Upper lobe of right lung (tissue), 1 donor: ENCODE measurements at regions not wholly inside any gene's neighbourhood (a gene's known extent, or its start where the extent isn't known, plus 50 kb on each side); places are given as distances from the start of the nearest gene placed in this dataset.
"Not testable (repeated sequence)": the region's sequence is repeated elsewhere in the genome, so short reads cannot be mapped to it uniquely, and the experiment has no call there.

Experiments
- ATAC-seq: fragments of 200-7000 bp; cut with Tn5 transposase; one replicate; pipeline ENCODE4 v1.9.1; 2020; ENCODE audit warnings: mild to moderate bottlenecking, moderate library complexity
- DNase-seq: peaks from one replicate; pipeline ENCODE4 v3.0.0-alpha.2; 2020
- H3K27ac ChIP-seq: fragments of 200-600 bp; one replicate; pipeline ENCODE4 v1.8.0; 2022
- H3K27me3 ChIP-seq: fragments of 200-600 bp; one replicate; pipeline ENCODE4 v1.8.0; 2022; ENCODE audit warnings: mild to moderate bottlenecking
- H3K36me3 ChIP-seq: fragments of 200-600 bp; one replicate; pipeline ENCODE4 v1.8.0; 2022
- H3K4me1 ChIP-seq: fragments of 200-600 bp; one replicate; pipeline ENCODE4 v1.8.0; 2022
- H3K4me3 ChIP-seq: fragments of 200-600 bp; one replicate; pipeline ENCODE4 v1.8.0; 2022; ENCODE audit warnings: mild to moderate bottlenecking
- H3K9me3 ChIP-seq: fragments of 200-600 bp; one replicate; pipeline ENCODE4 v1.8.0; 2022
- intact Hi-C: fragments of 100-400 bp; cut with DNase I; formaldehyde crosslinking; loops from one replicate; pipeline ENCODE4 v1.11.0; 2022
- TF ChIP-seq, protein P1 (sequence below): fragments of 200-600 bp; IDR thresholded peaks from one replicate; pipeline ENCODE4 v1.8.0; 2022; ENCODE audit warnings: antibody characterized with exemption
- donor health status: DM: no; HTN: yes; CAD: no; lungs with severe emphysema.

DNA sequence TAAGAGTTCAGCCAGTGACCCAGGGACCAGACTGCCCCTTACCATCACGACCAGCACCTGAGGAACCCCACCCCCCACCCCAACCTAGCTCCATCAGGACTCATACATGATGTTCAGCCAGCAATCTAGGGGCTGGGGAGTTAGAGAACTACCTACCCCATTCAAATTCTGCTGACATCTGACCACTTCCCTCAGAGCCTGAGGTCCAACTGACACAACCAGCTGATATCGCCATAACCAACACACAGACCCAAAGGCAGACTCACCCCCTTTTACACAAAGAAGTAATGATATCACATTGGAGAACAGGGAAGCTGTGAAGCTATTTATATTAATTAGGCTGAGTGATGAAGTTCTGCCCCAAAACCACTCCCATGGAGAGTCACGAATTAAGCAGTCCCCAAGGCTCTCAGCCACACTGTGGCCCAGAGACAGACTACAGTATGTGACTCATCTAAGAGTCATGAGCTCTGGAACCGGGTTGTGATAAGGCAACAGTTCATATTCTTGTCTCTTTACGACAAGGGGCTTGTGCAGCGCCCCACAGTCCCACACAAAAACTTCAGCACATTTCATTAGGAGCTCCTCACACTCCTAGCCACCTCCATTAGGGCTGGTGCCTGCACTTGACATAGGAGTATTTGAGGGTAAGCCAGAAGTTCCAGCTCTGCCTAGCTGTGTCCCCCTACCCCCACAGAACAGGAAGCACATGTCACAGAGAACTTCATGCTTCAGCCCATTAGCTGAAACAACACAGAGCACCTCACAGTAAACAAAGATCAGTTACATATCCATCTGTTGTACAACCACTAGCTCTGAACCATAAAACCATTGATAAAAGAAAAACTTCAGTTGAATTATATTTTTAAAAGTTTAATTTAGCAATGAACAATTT lies 184.7 kb upstream of the ZCCHC13 start:
- H3K27ac ChIP-seq = no peak overlapping the region
- TF ChIP-seq, protein P1, sequence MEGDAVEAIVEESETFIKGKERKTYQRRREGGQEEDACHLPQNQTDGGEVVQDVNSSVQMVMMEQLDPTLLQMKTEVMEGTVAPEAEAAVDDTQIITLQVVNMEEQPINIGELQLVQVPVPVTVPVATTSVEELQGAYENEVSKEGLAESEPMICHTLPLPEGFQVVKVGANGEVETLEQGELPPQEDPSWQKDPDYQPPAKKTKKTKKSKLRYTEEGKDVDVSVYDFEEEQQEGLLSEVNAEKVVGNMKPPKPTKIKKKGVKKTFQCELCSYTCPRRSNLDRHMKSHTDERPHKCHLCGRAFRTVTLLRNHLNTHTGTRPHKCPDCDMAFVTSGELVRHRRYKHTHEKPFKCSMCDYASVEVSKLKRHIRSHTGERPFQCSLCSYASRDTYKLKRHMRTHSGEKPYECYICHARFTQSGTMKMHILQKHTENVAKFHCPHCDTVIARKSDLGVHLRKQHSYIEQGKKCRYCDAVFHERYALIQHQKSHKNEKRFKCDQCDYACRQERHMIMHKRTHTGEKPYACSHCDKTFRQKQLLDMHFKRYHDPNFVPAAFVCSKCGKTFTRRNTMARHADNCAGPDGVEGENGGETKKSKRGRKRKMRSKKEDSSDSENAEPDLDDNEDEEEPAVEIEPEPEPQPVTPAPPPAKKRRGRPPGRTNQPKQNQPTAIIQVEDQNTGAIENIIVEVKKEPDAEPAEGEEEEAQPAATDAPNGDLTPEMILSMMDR = no peak
- no peak for ATAC-seq

DNA sequence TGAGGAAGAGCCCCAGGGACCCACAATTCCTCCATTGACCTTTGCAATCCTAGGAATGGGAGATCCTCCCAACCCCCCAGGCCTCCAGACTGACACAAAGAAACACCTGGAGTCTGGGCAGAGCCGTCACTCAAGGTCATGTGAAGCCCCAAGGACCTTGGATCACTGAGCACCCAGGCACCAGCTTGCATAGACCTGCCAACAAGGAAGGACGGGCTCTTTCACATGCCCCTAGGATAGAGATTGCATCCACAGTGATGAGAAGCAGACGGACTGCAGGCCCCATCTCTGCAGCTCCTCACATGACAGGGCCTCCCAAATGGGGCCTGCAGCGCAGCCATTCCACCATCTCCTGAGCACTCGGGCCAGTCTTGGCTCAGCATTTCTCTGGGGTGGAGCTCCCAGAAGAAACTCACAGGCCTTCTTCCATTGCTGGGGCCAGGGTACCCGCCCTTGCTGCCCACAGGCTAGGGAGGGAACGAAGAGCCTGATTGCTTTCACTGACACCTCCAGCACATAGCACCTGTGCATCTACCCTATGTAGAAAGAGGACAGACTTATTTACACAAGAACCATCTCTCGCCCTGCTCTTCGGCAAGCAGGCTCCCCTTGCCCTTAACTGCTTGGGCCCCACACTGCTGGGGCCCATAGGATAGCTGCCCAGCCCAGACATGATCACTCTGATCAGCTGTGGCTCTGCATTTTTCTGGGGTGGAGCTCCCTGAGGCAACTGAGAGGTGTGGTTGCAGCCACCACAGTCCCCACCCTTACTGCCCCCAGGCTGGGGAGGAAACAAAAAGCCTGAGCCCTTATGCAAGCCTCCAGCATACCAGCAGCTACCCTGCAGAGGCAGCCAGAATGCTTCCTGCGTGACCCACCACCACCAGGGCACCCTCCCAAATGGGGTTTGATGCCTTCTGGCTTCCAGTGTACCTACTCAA lies 185.7 kb upstream of the ZCCHC13 start:
- no peaks in the 10 kb centered on the region for H3K4me1 ChIP-seq
- ATAC-seq = no peak
- H3K36me3 ChIP-seq = no peaks in the 10 kb centered on the region
- intact Hi-C loops = no loop called here
- TF ChIP-seq, protein P1 = no peak
- no peaks in the 10 kb centered on the region for H3K27me3 ChIP-seq
- DNase-seq = no peak
- H3K4me3 ChIP-seq = no peak overlapping the region
- H3K9me3 ChIP-seq = no peaks in the 10 kb centered on the region
- no peak overlapping the region for H3K27ac ChIP-seq

More for the DNA sequence above, 184.7 kb upstream of the ZCCHC13 start:
- Histone ChIP-seq H3K36me3 (no peaks in the 10 kb centered on the region), H3K4me3 (no peak overlapping the region), H3K9me3 (no peaks in the 10 kb centered on the region), H3K27me3 (no peaks in the 10 kb centered on the region), H3K4me1 (no peaks in the 10 kb centered on the region)
- no peak for DNase-seq
- intact Hi-C loops = no loop called here

DNA sequence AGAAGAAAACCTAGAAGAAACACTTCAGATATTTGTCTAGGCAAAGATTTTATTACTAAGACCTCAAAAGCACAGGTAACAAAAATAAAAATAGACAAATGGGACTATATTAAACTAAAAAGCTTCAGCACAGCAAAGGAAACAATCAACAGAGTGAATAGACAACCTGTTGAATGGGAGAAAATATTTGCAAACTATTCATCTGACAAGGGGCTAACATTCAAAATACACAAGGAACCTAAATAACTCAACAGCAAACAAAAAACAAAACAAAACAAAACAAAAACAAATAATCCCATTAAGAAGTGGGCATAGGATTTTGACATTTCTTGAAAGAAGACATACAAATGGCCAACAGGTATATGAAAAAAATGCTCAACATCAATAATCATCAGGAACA lies 192.7 kb upstream of the ZCCHC13 start:
- DNase-seq (no peak), ATAC-seq (no peak)
- Histone ChIP-seq H3K27ac (no peak overlapping the region), H3K9me3 (peaks cover 4% of the 10 kb centered on the region), H3K4me3 (no peak overlapping the region), H3K36me3 (no peaks in the 10 kb centered on the region), H3K27me3 (no peaks in the 10 kb centered on the region), H3K4me1 (no peaks in the 10 kb centered on the region)
- TF ChIP-seq, protein P1 = no peak
- intact Hi-C loops = no loop called here

DNA sequence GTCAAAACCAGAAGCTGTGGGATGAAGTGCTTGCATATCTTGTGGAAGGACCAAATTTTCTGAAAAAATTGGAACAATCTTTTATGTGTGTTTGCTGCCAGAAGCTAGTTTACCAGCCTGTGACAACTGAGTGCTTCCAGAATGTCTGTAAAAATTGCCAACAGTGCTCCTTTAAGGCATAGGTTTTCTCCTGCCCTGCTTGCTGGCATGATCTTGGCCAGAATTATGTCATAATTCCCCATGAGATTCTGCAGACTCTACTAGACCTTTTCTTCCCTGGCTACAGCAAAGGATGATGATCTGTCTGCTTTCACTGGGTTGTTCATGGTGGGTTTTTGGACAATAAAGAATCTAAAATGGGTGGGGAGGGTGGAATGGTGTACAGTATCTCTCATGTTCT lies 196.3 kb upstream of the ZCCHC13 start:
- no peak overlapping the region for H3K27ac ChIP-seq
- H3K36me3 ChIP-seq = no peaks in the 10 kb centered on the region
- H3K4me3 ChIP-seq = no peak overlapping the region
- intact Hi-C loops = no loop called here
- peaks cover 4% of the 10 kb centered on the region for H3K9me3 ChIP-seq
- no peak for DNase-seq
- no peaks in the 10 kb centered on the region for H3K4me1 ChIP-seq
- no peak for ATAC-seq
- TF ChIP-seq, protein P1 = no peak
- no peaks in the 10 kb centered on the region for H3K27me3 ChIP-seq

DNA sequence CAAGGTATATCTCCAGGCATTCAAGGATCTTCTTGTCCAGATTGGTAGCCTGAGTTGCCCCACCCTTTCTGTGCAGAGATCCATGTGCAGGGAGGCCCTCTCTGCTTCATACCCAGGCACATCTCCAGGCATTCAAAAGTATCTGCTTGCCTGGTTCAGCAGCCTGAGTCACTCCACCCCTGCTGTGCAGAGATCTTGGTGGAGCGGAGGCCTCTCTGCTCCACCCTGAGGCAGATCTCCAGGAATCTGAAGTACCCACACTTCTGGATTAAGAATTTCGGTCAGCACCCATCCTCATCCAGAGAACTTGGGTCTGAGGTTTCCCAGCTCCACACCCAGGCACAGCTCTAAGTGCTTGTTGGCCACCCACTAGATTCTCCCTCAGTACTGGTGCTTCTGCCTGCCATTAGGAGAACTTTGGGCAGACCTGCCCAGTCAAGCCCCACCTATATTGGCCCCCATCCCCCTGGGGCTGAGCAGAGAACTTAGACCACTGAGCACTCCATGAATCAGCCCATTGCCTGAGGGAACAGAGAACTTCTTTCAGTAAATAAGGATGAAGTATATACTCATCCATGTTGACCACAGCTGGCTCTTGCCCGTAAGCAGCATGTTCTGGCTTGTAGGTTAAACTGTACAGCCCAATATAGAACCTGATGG lies 199.5 kb upstream of the ZCCHC13 start:
- no peak overlapping the region for H3K4me3 ChIP-seq
- no peak for ATAC-seq
- no peaks in the 10 kb centered on the region for H3K36me3 ChIP-seq
- TF ChIP-seq, protein P1 = no peak
- intact Hi-C loops = no loop called here
- H3K27ac ChIP-seq = no peak overlapping the region
- H3K9me3 ChIP-seq = no peaks in the 10 kb centered on the region
- DNase-seq = no peak
- H3K4me1 ChIP-seq = no peaks in the 10 kb centered on the region
- no peaks in the 10 kb centered on the region for H3K27me3 ChIP-seq

DNA sequence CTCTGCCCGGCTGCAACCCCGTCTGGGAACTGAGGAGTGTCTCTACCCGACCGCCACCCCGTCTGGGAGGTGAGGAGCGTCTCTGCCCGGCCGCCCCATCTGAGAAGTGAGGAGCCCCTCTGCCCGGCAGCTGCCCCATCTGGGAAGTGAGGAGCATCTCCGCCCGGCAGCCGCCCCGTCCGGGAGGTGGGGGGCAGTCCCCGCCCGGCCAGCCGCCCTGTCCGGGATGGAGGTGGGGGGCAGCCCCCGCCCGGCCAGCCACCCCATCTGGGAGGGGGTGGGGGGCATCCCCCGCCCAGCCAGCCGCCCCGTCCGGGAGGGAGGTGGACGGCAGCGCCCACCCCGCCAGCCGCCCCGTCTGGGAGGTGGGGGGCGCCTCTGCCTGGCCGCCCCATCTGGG lies 205.6 kb upstream of the ZCCHC13 start:
- DNase-seq, H3K27ac ChIP-seq, H3K4me1 ChIP-seq, H3K9me3 ChIP-seq, H3K27me3 ChIP-seq, ATAC-seq, H3K36me3 ChIP-seq, intact Hi-C loops, H3K4me3 ChIP-seq: not testable (repeated sequence)
